K562 (cell line): ENCODE measurements at regions not wholly inside any gene's neighbourhood (a gene's known extent, or its start where the extent isn't known, plus 50 kb on each side); places are given as distances from the start of the nearest gene placed in this dataset.

Experiments used
- TARDBP ChIP-seq: fragments of 450-650 bp; IDR thresholded peaks from 2 replicates; pipeline ENCODE4 v1.6.1; 2016
- ZSCAN29 ChIP-seq: fragments of 450-650 bp; IDR thresholded peaks from 2 replicates; pipeline ENCODE4 v1.6.1; 2017

- TF ChIP-seq ZSCAN29 (no peak), TARDBP (no peak)
Observed at GRCh38 chr11:109514313-109515018, 92.5 kb downstream of the C11orf87 start.
